ENCODE measurements at regions not wholly inside any gene's neighbourhood (a gene's known extent, or its start where the extent isn't known, plus 50 kb on each side); places are given as distances from the start of the nearest gene placed in this dataset.

DNA sequence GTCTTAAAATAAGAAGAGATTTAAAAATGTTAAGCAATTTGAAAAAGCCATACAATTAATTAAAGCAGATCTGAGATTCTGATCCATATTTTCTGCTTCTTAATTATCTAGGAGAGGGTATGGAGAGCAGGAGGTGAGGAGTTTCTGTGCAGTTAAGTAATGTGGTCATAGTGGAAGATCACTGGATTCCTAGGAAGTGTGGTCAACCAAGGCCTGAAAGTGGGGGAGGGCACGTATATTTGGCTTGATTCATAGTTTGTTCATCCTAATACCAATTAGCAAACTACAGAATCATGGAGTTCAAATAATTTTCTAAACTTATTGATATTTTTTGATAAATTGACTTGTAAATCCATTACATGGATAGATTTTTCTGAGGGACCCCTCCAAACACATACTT is 768.3 kb downstream of the RAPGEF2 start (continued):
- TF ChIP-seq, protein P1, sequence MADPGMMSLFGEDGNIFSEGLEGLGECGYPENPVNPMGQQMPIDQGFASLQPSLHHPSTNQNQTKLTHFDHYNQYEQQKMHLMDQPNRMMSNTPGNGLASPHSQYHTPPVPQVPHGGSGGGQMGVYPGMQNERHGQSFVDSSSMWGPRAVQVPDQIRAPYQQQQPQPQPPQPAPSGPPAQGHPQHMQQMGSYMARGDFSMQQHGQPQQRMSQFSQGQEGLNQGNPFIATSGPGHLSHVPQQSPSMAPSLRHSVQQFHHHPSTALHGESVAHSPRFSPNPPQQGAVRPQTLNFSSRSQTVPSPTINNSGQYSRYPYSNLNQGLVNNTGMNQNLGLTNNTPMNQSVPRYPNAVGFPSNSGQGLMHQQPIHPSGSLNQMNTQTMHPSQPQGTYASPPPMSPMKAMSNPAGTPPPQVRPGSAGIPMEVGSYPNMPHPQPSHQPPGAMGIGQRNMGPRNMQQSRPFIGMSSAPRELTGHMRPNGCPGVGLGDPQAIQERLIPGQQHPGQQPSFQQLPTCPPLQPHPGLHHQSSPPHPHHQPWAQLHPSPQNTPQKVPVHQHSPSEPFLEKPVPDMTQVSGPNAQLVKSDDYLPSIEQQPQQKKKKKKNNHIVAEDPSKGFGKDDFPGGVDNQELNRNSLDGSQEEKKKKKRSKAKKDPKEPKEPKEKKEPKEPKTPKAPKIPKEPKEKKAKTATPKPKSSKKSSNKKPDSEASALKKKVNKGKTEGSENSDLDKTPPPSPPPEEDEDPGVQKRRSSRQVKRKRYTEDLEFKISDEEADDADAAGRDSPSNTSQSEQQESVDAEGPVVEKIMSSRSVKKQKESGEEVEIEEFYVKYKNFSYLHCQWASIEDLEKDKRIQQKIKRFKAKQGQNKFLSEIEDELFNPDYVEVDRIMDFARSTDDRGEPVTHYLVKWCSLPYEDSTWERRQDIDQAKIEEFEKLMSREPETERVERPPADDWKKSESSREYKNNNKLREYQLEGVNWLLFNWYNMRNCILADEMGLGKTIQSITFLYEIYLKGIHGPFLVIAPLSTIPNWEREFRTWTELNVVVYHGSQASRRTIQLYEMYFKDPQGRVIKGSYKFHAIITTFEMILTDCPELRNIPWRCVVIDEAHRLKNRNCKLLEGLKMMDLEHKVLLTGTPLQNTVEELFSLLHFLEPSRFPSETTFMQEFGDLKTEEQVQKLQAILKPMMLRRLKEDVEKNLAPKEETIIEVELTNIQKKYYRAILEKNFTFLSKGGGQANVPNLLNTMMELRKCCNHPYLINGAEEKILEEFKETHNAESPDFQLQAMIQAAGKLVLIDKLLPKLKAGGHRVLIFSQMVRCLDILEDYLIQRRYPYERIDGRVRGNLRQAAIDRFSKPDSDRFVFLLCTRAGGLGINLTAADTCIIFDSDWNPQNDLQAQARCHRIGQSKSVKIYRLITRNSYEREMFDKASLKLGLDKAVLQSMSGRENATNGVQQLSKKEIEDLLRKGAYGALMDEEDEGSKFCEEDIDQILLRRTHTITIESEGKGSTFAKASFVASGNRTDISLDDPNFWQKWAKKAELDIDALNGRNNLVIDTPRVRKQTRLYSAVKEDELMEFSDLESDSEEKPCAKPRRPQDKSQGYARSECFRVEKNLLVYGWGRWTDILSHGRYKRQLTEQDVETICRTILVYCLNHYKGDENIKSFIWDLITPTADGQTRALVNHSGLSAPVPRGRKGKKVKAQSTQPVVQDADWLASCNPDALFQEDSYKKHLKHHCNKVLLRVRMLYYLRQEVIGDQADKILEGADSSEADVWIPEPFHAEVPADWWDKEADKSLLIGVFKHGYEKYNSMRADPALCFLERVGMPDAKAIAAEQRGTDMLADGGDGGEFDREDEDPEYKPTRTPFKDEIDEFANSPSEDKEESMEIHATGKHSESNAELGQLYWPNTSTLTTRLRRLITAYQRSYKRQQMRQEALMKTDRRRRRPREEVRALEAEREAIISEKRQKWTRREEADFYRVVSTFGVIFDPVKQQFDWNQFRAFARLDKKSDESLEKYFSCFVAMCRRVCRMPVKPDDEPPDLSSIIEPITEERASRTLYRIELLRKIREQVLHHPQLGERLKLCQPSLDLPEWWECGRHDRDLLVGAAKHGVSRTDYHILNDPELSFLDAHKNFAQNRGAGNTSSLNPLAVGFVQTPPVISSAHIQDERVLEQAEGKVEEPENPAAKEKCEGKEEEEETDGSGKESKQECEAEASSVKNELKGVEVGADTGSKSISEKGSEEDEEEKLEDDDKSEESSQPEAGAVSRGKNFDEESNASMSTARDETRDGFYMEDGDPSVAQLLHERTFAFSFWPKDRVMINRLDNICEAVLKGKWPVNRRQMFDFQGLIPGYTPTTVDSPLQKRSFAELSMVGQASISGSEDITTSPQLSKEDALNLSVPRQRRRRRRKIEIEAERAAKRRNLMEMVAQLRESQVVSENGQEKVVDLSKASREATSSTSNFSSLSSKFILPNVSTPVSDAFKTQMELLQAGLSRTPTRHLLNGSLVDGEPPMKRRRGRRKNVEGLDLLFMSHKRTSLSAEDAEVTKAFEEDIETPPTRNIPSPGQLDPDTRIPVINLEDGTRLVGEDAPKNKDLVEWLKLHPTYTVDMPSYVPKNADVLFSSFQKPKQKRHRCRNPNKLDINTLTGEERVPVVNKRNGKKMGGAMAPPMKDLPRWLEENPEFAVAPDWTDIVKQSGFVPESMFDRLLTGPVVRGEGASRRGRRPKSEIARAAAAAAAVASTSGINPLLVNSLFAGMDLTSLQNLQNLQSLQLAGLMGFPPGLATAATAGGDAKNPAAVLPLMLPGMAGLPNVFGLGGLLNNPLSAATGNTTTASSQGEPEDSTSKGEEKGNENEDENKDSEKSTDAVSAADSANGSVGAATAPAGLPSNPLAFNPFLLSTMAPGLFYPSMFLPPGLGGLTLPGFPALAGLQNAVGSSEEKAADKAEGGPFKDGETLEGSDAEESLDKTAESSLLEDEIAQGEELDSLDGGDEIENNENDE (IDR thresholded peaks at IDR 0.05; ENCODE audit: insufficient replicate concordance, low read length): no peak
- TF ChIP-seq GABPA (IDR thresholded peaks at IDR 0.05; ENCODE audit: borderline replicate concordance, insufficient read depth, low read length) (no peak), TAF7 (optimal IDR thresholded peaks at IDR 0.05; ENCODE audit: borderline replicate concordance, low read depth, low read length) (no peak), BRCA1 (IDR thresholded peaks at IDR 0.05; ENCODE audit: low read depth, low read length) (no peak), FOSL1 (IDR thresholded peaks at IDR 0.05; ENCODE audit: insufficient read depth, low read depth, low read length) (no peak)

Data from H1 (cell line).